Panc1 (cell line): ENCODE measurements at regions not wholly inside any gene's neighbourhood (a gene's known extent, or its start where the extent isn't known, plus 50 kb on each side); places are given as distances from the start of the nearest gene placed in this dataset.

Source experiments
- ATAC-seq: fragments of 200-7000 bp; cut with Tn5 transposase; 2 replicates; pipeline ENCODE4 v1.9.1; 2020; ENCODE audit warnings: mild to moderate bottlenecking, moderate library complexity
- BruUV-seq: library from RNA; stranded (reverse); fragments of 400-500 nt; replicated peaks from 2 replicates; lab custom pipeline; 2021; lab: Mats Ljungman, UMichigan
- CTCF ChIA-PET: fragments of 300-600 bp; sonication (Branson Sonifier 250); formaldehyde crosslinking; loops from one replicate; lab custom pipeline; 2022; ENCODE audit warnings: antibody characterized with exemption; lab: Charles Lee
- POLR2A ChIA-PET: fragments of 300-600 bp; sonication (Branson Sonifier 250); formaldehyde crosslinking; loops from one replicate; lab custom pipeline; 2022; ENCODE audit warnings: antibody characterized with exemption; lab: Charles Lee
- DNase-seq: peaks from one replicate; pipeline ENCODE4 v3.0.0-alpha.2; 2010; ENCODE audit warnings: low read depth, low spot score
- H3K27ac ChIP-seq: 2 replicates; pipeline ENCODE4 v1.5.1; 2011; ENCODE audit warnings: mild to moderate bottlenecking, low read length, inconsistent platforms
- H3K27me3 ChIP-seq: fragments of 200-500 bp; sonication (Bioruptor generic); 2 replicates; pipeline ENCODE4 v1.6.0; 2014; ENCODE audit warnings: low read length, inconsistent platforms; ENCODE audit not compliant: control insufficient read depth, insufficient read depth
- H3K36me3 ChIP-seq: fragments of 200-500 bp; sonication (Bioruptor generic); 2 replicates; pipeline ENCODE4 v1.5.1; 2014; ENCODE audit warnings: inconsistent platforms, mild to moderate bottlenecking, low read length, moderate library complexity; ENCODE audit not compliant: control insufficient read depth, insufficient read depth
- H3K4me1 ChIP-seq: 2 replicates; pipeline ENCODE4 v1.5.1; 2011; ENCODE audit warnings: inconsistent platforms, mild to moderate bottlenecking, low read length, moderate library complexity; ENCODE audit not compliant: control insufficient read depth, insufficient read depth
- H3K4me3 ChIP-seq, 2 experiments: 2 replicates each; pipeline ENCODE4 v1.5.1; 2011 to 2012; ENCODE audit warnings: low read depth in 2 of 2, low read length in 2 of 2, mild to moderate bottlenecking in 2 of 2, inconsistent platforms in 1 of 2, moderate library complexity in 1 of 2
- H3K9me3 ChIP-seq: fragments of 200-500 bp; sonication (Bioruptor generic); 2 replicates; pipeline ENCODE4 v1.5.1; 2014; ENCODE audit warnings: low read depth, mild to moderate bottlenecking, inconsistent platforms, low read length, moderate library complexity; ENCODE audit not compliant: control insufficient read depth, insufficient read depth
- CTCF ChIP-seq: fragments of 450-650 bp; IDR thresholded peaks from 2 replicates; pipeline ENCODE4 v1.5.1; 2017; ENCODE audit warnings: mild to moderate bottlenecking
- POLR2AphosphoS5 ChIP-seq: IDR thresholded peaks from 2 replicates; pipeline ENCODE4 v1.6.1; 2012; ENCODE audit warnings: mild to moderate bottlenecking, low read depth, low read length, moderate library complexity
- REST ChIP-seq, 2 experiments: IDR thresholded peaks; 2 replicates each; pipeline ENCODE4 v1.6.1; 2011 to 2012; ENCODE audit warnings: low read depth in 2 of 2, control low read depth in 1 of 2, low read length in 1 of 2, mild to moderate bottlenecking in 1 of 2, moderate library complexity in 1 of 2; ENCODE audit not compliant: insufficient read depth in 1 of 2
- SIN3A ChIP-seq: IDR thresholded peaks from 2 replicates; pipeline ENCODE4 v1.6.1; 2012; ENCODE audit warnings: low read depth, mild to moderate bottlenecking, low read length, moderate library complexity, borderline replicate concordance; ENCODE audit not compliant: insufficient read depth
- TCF7L2 ChIP-seq: IDR thresholded peaks from 2 replicates; pipeline ENCODE4 v1.6.1; 2011; ENCODE audit warnings: mild to moderate bottlenecking, low read depth, low read length, inconsistent platforms
- in situ Hi-C: cut with HindIII; loops from 2 replicates; pipeline ENCODE4 v1.10.0; 2016; ENCODE audit warnings: low sequenced_read_pairs, low pct_unique_long_range_greater_than_20kb
- intact Hi-C: fragments of 100-400 bp; cut with micrococcal nuclease; formaldehyde crosslinking; loops from one replicate; pipeline ENCODE4 v1.10.0; 2022; ENCODE audit not compliant: unreplicated experiment

DNA sequence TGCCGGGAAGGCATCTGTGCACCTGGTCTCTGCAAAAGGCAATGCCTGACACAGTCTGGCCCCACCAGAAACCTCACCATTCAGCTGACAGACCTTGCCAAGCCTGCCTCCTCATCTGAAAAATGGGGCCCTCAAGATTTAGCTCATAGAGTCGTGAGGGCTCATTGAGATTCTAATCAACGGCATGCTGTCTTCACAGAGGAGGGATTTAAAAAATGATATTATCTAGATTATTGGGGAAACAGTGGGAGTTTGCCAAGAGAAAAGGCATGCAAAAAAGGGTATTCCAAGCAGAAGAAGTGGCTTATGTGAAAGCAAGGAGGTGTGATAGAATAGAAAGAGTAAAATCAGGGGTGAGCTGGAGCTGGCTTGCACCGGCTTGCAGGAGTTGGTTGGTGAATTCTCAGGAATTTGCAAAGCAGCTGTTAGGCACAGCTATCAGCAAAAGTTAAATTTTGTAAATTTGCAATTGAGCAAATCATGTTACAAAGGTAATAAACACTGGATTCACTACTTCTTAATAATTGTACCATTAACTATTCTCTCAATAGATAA lies 91.7 kb upstream of the WNT4 start:
- no peaks in the 10 kb centered on the region for H3K27me3 ChIP-seq
- H3K4me3 ChIP-seq = no peak overlapping the region
- no peak for ATAC-seq
- no TSS peak for BruUV-seq
- no peak for DNase-seq
- H3K9me3 ChIP-seq = no peaks in the 10 kb centered on the region
- no peaks in the 10 kb centered on the region for H3K36me3 ChIP-seq
- peaks cover 8% of the 10 kb centered on the region for H3K4me1 ChIP-seq
- no peak overlapping the region for H3K27ac ChIP-seq
- in situ Hi-C loops (no loop called here), intact Hi-C loops (no loop called here)
- TF ChIP-seq CTCF = no peak
- no peak for TF ChIP-seq REST (IDR thresholded peaks at IDR 0.05; ENCODE audit: insufficient read depth in 1 of 2, low read depth in 2 of 2, low read length in 1 of 2)
- TF ChIP-seq TCF7L2 = no peak
- TF ChIP-seq POLR2AphosphoS5 = no peak
- TF ChIP-seq SIN3A = no peak
- ChIA-PET POLR2A (no interaction called here), CTCF (no interaction called here)

DNA sequence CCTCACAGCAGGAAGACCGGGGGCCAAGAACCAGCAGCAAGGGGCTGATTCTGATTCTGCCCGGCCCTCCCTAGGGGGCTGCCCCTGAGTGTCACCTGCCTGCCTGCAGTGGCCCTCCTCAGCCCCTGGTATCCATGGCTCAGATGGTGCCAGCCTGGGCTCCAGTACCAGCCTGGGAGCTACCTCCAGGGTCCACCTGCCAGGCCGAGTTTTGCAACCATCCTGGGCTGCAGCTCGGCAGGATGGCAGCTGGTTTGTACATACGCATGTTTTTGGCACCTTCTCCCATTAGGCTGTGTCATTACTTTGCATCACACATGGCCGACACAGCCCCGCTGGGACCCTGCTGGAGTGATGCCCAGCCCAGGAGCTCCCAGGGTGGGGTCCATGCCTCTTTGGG lies 93.3 kb upstream of the WNT4 start:
- POLR2A ChIA-PET = no interaction called here
- intact Hi-C loops (no loop called here), in situ Hi-C loops (no loop called here)
- H3K9me3 ChIP-seq = no peaks in the 10 kb centered on the region
- CTCF ChIA-PET = no interaction called here
- TF ChIP-seq CTCF (no peak), TCF7L2 (no peak)
- no peak for ATAC-seq
- DNase-seq = no peak
- H3K27me3 ChIP-seq = no peaks in the 10 kb centered on the region
- no peak overlapping the region for H3K4me3 ChIP-seq
- no peaks in the 10 kb centered on the region for H3K36me3 ChIP-seq
- H3K27ac ChIP-seq = no peak overlapping the region
- no peaks in the 10 kb centered on the region for H3K4me1 ChIP-seq
- no TSS peak for BruUV-seq

GRCh38 chr1:22236900-22237299 lies 94.0 kb upstream of the WNT4 start:
- in situ Hi-C loops = no loop called here
- H3K9me3 ChIP-seq = no peaks in the 10 kb centered on the region

More at GRCh38 chr1:22236900-22237299, 94.0 kb upstream of the WNT4 start:
- TF ChIP-seq SIN3A (no peak), TCF7L2 (no peak), POLR2AphosphoS5 (no peak), CTCF (no peak), REST (IDR thresholded peaks at IDR 0.05; ENCODE audit: insufficient read depth in 1 of 2, low read depth in 2 of 2, low read length in 1 of 2) (no peak)
- ChIA-PET CTCF (no interaction called here), POLR2A (no interaction called here)
- DNase-seq = no peak
- intact Hi-C loops = no loop called here
- no peaks in the 10 kb centered on the region for H3K27me3 ChIP-seq
- no TSS peak for BruUV-seq
- H3K4me1 ChIP-seq = no peaks in the 10 kb centered on the region
- no peak for ATAC-seq
- no peaks in the 10 kb centered on the region for H3K36me3 ChIP-seq
- H3K4me3 ChIP-seq = no peak overlapping the region
- H3K27ac ChIP-seq = no peak overlapping the region
